T-helper 17 cell (primary cell): ENCODE measurements at regions not wholly inside any gene's neighbourhood (a gene's known extent, or its start where the extent isn't known, plus 50 kb on each side); places are given as distances from the start of the nearest gene placed in this dataset.

ENCODE experiments used
- ATAC-seq: fragments of 150-1000 bp; cut with Tn5 transposase; 2 replicates; pipeline ENCODE4 v1.10.0; 2021; ENCODE audit warnings: mild to moderate bottlenecking, moderate library complexity
- DNase-seq, 3 donors: peaks; one replicate each; pipeline versions ENCODE4 v3.0.0 to v3.0.0-alpha.2; 2020 to 2021
- H3K9me3 ChIP-seq: one replicate; pipeline ENCODE4 v1.7.0; 2013; ENCODE audit warnings: low read length, mild to moderate bottlenecking; ENCODE audit not compliant: control insufficient read depth, poor library complexity, severe bottlenecking
- H3K27ac Mint-ChIP-seq: one replicate; pipeline ENCODE4 v1.8.0; 2022; ENCODE audit warnings: mild to moderate bottlenecking, moderate library complexity, mixed read lengths
- H3K27me3 Mint-ChIP-seq: one replicate; pipeline ENCODE4 v1.8.0; 2022; ENCODE audit warnings: mixed read lengths
- H3K36me3 Mint-ChIP-seq: one replicate; pipeline ENCODE4 v1.8.0; 2022; ENCODE audit warnings: low read depth, mixed read lengths
- H3K4me1 Mint-ChIP-seq: one replicate; pipeline ENCODE4 v1.8.0; 2022; ENCODE audit warnings: mild to moderate bottlenecking, mixed read lengths
- H3K4me3 Mint-ChIP-seq: one replicate; pipeline ENCODE4 v1.8.0; 2022; ENCODE audit warnings: mild to moderate bottlenecking, moderate library complexity, mixed read lengths

DNA sequence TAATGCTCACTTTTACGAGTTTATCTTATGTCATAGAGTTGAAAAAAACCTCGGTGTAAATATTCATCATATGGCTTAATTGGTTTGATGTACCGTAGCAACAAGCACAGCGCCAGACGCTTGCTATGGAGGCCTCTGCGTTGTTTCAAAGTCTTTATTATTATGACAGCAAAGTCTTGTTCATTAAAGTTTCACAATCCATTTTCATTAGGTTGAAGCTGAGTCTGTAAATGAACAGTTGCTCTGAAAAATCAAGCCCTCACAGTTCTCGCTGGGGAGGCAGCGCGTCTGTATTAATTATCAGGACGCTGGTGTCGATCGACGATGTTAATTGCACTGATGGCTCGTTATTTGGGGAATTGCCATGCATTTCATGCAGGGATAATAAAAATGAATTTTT lies 185.6 kb downstream of the INSC start:
- Mint-ChIP-seq H3K27me3 (peaks cover 6% of the 10 kb centered on the region), H3K4me1 (no peaks in the 10 kb centered on the region), H3K36me3 (no peaks in the 10 kb centered on the region), H3K4me3 (no peak overlapping the region), H3K27ac (no peak overlapping the region)
- no peaks in the 10 kb centered on the region for H3K9me3 ChIP-seq
- ATAC-seq: no peak
- no peak for DNase-seq

DNA sequence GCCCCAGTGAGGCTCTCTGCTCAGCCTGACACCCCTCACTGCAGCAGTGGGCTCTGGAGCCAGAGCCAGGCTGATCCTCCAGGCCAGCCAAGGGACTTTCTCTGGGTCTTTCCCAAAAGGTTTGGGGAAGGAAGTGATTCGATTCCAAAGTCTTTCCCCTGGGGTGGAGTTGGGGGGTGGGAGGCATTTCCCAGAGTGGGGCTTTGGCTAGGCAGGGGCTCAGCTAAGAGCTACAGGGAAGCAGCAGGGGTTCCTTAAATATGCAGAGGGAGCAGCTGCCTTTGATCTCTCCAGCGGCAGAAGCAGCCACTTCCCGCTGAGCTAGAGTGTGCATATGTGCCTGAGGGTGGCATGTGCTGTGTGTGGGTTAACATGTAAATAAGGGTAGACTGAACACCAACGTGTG lies 192.9 kb downstream of the INSC start:
- no peaks in the 10 kb centered on the region for H3K9me3 ChIP-seq
- DNase-seq (no peak), ATAC-seq (no peak)
- Mint-ChIP-seq H3K27me3 (peaks cover 22% of the 10 kb centered on the region), H3K4me3 (no peak overlapping the region), H3K36me3 (no peaks in the 10 kb centered on the region), H3K27ac (no peak overlapping the region), H3K4me1 (no peaks in the 10 kb centered on the region)

DNA sequence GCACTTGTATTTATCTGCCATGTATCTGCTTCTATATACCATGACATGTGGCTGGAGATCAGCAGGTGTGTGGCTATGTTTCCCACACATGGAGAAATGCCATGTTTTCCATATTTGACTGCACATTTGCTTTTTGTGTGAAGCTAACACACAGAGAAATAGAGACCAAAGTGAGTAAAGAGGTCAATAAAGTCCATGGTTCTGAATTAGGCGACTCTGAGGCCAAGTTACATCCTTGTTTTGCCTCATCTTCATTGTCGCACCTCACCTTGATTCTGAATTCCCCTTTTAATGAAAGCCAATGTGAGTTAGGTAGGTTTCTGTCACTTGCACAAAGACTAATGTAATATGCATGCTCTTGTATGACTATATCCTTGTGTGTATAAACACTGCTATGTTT lies 194.1 kb downstream of the INSC start:
- Mint-ChIP-seq H3K27me3 (peaks cover 20% of the 10 kb centered on the region), H3K4me1 (no peaks in the 10 kb centered on the region), H3K27ac (no peak overlapping the region), H3K36me3 (no peaks in the 10 kb centered on the region), H3K4me3 (no peak overlapping the region)
- DNase-seq: no peak
- ATAC-seq: no peak
- H3K9me3 ChIP-seq: no peaks in the 10 kb centered on the region

DNA sequence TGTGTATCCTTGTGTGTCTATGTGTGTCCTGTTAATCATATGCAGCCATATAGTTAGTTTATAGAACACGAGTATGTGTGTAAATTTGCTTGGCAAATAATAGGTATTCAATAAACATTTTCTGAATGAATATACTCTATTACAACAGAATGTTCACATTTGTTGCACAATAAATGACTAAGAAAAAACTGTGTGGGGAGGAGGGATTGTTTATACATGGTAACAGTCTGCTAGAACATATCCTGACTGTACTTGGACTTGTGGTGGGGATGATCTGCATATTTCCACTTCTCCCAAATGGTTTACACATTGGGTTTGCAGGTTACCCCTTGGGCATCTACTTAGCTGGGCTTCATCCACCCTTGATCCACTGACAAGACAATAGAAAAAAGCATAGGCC lies 194.6 kb downstream of the INSC start:
- H3K9me3 ChIP-seq: no peaks in the 10 kb centered on the region
- Mint-ChIP-seq H3K27ac (no peak overlapping the region), H3K4me1 (no peaks in the 10 kb centered on the region), H3K27me3 (peaks cover 20% of the 10 kb centered on the region), H3K36me3 (no peaks in the 10 kb centered on the region), H3K4me3 (no peak overlapping the region)
- ATAC-seq (no peak), DNase-seq (no peak)

DNA sequence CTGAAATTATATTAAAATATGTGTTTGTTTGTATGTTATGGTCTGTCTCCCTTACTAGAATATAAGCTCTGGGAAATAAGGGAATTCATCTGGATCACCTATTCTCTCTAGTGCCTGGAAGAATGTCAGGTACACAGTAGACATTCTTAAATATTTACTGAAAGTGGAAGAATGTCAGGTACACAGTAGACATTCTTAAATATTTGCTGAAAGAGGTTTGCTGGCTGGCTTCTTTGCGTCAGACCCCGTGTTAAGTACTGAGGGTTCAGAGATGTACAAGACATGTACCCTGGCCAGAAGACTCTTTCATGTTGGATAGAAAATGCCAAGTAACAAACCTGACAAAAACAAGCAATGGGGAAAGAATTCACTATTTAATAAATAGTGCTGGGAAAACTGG lies 199.1 kb downstream of the INSC start:
- H3K27ac Mint-ChIP-seq: no peak overlapping the region
- ATAC-seq (no peak), DNase-seq (no peak)
- H3K9me3 ChIP-seq: no peaks in the 10 kb centered on the region
- H3K4me1 Mint-ChIP-seq: no peaks in the 10 kb centered on the region
- H3K36me3 Mint-ChIP-seq: no peaks in the 10 kb centered on the region
- H3K27me3 Mint-ChIP-seq: peaks cover 11% of the 10 kb centered on the region
- H3K4me3 Mint-ChIP-seq: no peak overlapping the region

DNA sequence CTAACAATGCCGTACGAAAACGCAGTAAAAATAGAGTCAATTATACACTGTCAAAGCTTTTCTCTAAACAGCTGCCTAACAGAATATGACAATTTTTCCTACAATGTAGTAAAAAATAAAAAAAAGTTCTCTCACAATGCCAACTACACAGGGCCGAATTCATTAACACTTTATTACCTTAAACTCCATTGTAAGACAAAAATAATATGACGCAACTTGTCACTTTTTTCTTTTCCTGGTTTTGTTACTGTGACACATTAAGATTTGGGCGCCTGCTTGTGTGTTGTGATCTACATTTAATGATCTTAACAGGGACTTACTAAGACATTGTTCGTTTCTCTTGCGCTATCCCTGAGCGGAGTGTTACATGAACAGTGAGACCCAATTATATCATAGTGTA lies 204.1 kb downstream of the INSC start:
- H3K9me3 ChIP-seq: no peaks in the 10 kb centered on the region
- ATAC-seq: no peak
- DNase-seq: no peak
- H3K27ac Mint-ChIP-seq: no peak overlapping the region
- peaks cover 6% of the 10 kb centered on the region for H3K27me3 Mint-ChIP-seq
- no peaks in the 10 kb centered on the region for H3K36me3 Mint-ChIP-seq
- no peaks in the 10 kb centered on the region for H3K4me1 Mint-ChIP-seq
- no peak overlapping the region for H3K4me3 Mint-ChIP-seq

DNA sequence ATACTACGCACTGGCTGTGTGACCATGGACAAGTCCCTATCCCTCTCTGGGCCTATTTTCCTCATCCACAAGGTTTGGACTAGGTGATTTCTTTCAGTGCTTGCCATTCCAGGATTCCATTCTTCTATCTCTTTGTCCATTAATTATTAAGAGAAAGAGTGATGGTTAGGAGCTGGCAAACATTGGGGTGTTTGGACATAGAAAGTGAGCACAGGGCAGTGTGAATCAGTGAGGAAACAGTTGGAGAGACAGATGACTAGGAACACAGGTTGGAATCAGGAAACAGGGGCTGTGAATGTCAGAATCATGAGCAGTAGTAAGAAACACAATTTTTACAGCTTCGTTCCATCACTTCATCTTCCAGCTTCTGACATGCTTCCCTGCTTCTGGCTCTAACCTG lies 211.8 kb downstream of the INSC start:
- no peaks in the 10 kb centered on the region for H3K9me3 ChIP-seq
- DNase-seq: no peak
- Mint-ChIP-seq H3K4me1 (no peaks in the 10 kb centered on the region), H3K36me3 (no peaks in the 10 kb centered on the region), H3K4me3 (no peak overlapping the region), H3K27ac (no peak overlapping the region), H3K27me3 (peaks cover 10% of the 10 kb centered on the region)
- no peak for ATAC-seq

DNA sequence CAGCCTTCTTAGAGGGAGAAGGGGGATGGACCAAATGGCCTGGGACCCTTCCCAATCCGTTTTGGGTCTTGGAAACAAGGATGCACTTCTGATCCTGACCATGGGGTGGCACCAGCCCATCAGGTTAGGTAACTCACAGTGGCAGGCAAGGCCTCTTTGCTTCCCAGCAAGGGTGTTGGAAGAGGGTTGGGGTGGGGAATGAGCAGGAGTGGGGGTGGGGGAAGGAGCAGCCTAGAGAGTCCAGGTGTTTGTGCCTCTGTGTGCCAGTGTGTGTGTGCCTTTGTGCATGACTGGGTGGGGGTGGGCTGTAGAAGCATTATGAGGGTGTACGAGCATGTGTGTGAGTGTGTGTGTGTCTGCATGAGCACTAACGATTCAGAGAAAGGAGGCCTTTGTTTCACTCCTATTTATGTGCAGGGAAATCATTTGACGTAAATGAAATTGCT lies 213.1 kb downstream of the INSC start:
- no peaks in the 10 kb centered on the region for H3K9me3 ChIP-seq
- H3K27me3 Mint-ChIP-seq: peaks cover 5% of the 10 kb centered on the region
- ATAC-seq (no peak), DNase-seq (no peak)
- no peaks in the 10 kb centered on the region for H3K36me3 Mint-ChIP-seq
- H3K4me1 Mint-ChIP-seq: no peaks in the 10 kb centered on the region
- H3K4me3 Mint-ChIP-seq: no peak overlapping the region
- no peak overlapping the region for H3K27ac Mint-ChIP-seq

DNA sequence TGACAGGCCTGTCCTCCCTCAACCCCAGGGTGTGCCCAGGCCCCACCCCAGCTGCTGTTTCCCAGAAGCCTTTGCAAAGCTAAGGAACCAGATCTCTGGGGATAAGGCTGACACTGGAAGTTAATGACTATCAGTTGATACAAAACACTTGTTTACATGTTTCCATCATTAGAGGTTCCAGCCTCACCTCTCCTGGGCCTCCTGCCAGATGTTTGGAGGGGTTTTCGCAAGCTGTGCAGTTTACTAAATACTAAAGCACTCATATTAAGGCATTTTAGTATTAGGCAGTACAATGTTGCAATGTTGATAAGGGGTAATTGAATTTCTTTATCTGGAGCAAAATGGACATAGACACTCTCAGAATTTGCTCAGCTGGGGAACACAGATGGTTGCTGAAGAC lies 218.7 kb downstream of the INSC start:
- Mint-ChIP-seq H3K4me1 (no peaks in the 10 kb centered on the region), H3K27ac (no peak overlapping the region), H3K4me3 (no peak overlapping the region), H3K27me3 (peaks cover 8% of the 10 kb centered on the region), H3K36me3 (no peaks in the 10 kb centered on the region)
- no peaks in the 10 kb centered on the region for H3K9me3 ChIP-seq
- no peak for DNase-seq
- no peak for ATAC-seq

DNA sequence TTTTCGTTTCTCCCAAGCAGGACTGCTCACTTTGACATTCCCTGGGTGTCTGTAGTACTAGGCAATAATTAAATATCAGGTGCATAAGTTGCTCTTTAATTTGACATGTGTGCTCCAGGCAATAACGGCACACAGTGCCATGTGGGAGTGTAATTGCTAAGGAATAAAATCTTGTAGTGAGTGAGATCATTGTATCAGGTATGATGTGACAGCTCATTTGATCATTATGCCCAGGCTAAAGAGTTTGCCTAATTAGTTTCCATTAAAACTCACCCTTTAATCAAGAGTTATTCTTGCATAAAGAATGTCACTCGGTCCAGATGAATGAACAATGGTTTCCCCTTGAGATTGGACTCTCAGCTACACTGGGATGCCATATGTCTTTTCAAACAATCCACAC lies 220.0 kb downstream of the INSC start:
- no peaks in the 10 kb centered on the region for H3K4me1 Mint-ChIP-seq
- DNase-seq: no peak
- no peaks in the 10 kb centered on the region for H3K36me3 Mint-ChIP-seq
- H3K4me3 Mint-ChIP-seq: no peak overlapping the region
- peaks cover 14% of the 10 kb centered on the region for H3K27me3 Mint-ChIP-seq
- ATAC-seq: no peak
- no peak overlapping the region for H3K27ac Mint-ChIP-seq
- no peaks in the 10 kb centered on the region for H3K9me3 ChIP-seq

DNA sequence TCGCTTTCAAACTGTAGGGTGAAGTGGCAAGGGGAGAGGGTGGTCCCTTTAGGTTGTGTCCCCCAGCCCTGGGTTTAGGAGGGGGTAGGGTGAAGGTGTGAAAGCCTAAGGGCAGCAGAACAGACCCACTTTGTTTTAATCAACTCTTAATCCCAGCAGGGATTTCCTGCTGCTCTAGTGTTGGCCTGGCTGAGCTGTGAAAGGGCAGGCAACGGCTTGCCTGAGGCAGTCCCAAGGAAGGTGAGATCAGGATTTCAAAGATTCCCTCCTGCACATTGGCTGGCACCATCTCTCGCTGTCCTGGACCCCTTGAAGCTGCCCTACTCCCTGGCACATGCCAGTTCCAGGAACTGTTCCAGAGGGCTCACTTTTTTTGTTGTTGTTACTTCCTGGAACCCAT lies 221.3 kb downstream of the INSC start:
- Mint-ChIP-seq H3K36me3 (no peaks in the 10 kb centered on the region), H3K4me3 (no peak overlapping the region), H3K4me1 (no peaks in the 10 kb centered on the region), H3K27ac (no peak overlapping the region), H3K27me3 (peaks cover 14% of the 10 kb centered on the region)
- H3K9me3 ChIP-seq: no peaks in the 10 kb centered on the region
- ATAC-seq (no peak), DNase-seq (no peak)

DNA sequence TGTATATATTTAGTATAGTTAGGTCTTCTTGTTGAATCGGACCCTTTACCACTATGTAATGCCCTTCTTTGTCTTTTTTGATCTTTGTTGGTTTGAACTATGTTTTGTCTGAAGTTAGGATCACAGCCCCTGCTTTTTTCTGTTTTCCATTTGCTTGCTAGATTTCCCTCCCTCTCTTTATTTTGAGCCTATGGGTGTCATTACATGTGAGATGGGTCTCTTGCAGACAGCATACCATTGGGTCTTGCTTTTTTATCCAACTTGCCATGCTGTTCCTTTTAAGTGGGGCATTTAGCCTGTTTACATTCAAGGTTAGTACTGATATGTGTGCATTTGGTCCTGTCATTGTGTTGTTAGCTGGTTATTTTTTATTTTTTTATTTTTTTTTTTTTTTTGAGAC lies 224.6 kb downstream of the INSC start:
- DNase-seq (no peak), ATAC-seq (no peak)
- H3K9me3 ChIP-seq: no peaks in the 10 kb centered on the region
- Mint-ChIP-seq H3K4me3 (no peak overlapping the region), H3K27ac (no peak overlapping the region), H3K4me1 (no peaks in the 10 kb centered on the region), H3K36me3 (no peaks in the 10 kb centered on the region), H3K27me3 (peaks cover 20% of the 10 kb centered on the region)

DNA sequence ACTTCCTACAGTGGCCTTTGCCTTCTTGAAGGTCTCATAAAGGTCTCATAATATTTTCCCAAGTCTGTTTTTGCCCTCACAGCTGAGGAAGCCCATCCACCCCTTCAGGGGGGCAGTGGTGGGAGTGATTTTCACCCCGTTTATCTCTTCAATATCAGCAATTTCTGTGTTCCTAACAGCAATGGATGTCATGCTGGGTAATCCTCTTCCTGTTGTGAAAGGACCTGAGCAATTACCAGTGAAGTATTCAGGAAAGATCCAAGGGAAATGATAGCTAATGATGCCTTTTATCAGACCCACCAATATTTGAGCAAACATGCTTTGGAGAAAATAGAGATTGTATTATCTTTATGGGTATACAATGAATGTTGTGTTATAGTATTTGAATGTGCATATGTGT lies 226.9 kb downstream of the INSC start:
- DNase-seq (no peak), ATAC-seq (no peak)
- peaks cover 20% of the 10 kb centered on the region for H3K27me3 Mint-ChIP-seq
- H3K4me3 Mint-ChIP-seq: no peak overlapping the region
- H3K27ac Mint-ChIP-seq: no peak overlapping the region
- H3K9me3 ChIP-seq: no peaks in the 10 kb centered on the region
- H3K36me3 Mint-ChIP-seq: no peaks in the 10 kb centered on the region
- no peaks in the 10 kb centered on the region for H3K4me1 Mint-ChIP-seq

DNA sequence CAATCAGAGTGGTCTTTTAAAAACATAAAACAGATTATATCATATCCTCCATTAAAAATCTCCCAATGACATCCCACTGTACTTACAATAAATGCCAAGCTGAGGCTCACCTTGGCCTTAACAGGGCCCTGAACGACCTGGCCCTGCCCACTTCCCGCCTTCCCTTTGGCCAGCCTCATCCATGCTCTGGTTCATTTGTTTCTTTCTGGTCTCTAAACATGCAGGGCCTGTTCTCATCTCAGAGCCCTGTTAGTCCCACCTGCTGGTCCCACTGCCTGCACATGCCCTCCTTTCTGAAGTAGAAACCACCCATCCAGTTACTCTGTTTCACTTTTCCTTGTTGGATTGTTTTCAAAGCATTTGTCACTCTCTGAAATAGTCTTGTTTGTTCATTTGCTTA lies 227.4 kb downstream of the INSC start:
- DNase-seq (no peak), ATAC-seq (no peak)
- H3K9me3 ChIP-seq: no peaks in the 10 kb centered on the region
- peaks cover 20% of the 10 kb centered on the region for H3K27me3 Mint-ChIP-seq
- H3K36me3 Mint-ChIP-seq: no peaks in the 10 kb centered on the region
- no peaks in the 10 kb centered on the region for H3K4me1 Mint-ChIP-seq
- no peak overlapping the region for H3K4me3 Mint-ChIP-seq
- no peak overlapping the region for H3K27ac Mint-ChIP-seq

DNA sequence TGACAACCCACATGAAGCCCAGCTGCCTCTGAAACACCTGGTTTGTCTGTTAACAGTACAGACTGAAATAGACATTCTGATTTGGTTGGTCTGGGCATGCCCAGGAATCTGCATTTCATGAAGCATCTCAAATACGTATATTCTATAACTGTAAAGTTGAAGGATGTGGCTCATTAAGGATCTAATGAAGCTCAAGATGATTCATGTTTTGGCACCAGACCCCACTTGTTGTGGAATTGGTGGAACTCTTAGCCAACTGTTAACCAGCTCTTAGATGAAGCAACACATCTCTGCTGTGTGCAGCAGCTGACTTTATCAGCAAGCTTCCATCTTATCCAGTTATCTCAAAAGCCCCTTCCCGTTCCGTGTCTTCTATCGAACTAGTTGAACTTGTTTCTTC lies 232.2 kb downstream of the INSC start:
- Mint-ChIP-seq H3K27me3 (peaks cover 12% of the 10 kb centered on the region), H3K27ac (no peak overlapping the region), H3K4me1 (no peaks in the 10 kb centered on the region)

More for the DNA sequence above, 232.2 kb downstream of the INSC start:
- no peak for DNase-seq
- H3K4me3 Mint-ChIP-seq: no peak overlapping the region
- no peak for ATAC-seq
- no peaks in the 10 kb centered on the region for H3K9me3 ChIP-seq
- H3K36me3 Mint-ChIP-seq: no peaks in the 10 kb centered on the region
